Fibroblast of skin of left quadriceps (primary cell): ENCODE measurements at regions not wholly inside any gene's neighbourhood (a gene's known extent, or its start where the extent isn't known, plus 50 kb on each side); places are given as distances from the start of the nearest gene placed in this dataset.
A peak's percentile ranks its signal among the peaks of the same experiment; 100 is the strongest.

ENCODE experiments used
- DNase-seq, 2 experiments: peaks; one replicate each; pipeline ENCODE4 v3.0.0-alpha.2; 2013; ENCODE audit warnings: low read depth in 2 of 2

DNA sequence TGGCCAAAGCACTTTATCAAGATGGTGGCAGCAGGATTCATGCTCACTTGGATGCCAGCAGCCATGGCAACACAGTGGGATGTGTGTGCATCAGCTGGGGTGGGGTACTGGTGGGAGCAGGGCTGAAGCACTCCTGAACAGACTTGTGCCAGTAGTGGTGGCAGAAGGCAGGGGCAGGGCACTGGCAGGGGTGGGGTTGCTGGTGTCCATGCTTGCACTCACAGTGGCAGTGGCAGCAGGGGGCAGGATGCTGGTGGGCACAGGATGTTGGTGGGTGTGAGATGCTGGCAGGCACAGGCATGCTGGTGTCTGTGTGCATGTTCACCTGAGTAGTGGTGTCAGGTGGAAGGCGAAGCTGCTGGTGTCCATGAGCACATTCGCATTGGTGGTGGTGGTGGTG is 161.0 kb upstream of the PMFBP1 start:
- DNase-seq, result no peak

DNA sequence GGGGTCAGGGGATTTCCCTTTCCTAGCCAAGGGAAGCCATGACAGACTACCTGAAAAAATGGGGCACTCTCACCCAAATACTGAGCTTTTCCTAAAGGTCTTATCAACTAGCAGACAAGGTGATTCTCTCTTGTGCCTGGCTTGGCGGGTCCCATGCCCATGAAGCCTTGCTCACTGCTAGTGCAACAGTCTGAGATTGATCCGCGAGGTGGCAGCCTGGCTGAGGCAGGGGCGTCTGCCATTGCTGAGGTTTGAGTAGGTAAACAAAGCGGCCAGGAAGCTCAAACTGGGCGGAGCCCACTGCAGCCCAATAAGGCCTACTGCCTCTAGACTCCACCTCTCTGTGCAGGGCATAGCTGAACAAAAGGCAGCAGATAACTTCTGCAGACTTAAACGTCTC is 152.6 kb upstream of the PMFBP1 start:
- no peak for DNase-seq

DNA sequence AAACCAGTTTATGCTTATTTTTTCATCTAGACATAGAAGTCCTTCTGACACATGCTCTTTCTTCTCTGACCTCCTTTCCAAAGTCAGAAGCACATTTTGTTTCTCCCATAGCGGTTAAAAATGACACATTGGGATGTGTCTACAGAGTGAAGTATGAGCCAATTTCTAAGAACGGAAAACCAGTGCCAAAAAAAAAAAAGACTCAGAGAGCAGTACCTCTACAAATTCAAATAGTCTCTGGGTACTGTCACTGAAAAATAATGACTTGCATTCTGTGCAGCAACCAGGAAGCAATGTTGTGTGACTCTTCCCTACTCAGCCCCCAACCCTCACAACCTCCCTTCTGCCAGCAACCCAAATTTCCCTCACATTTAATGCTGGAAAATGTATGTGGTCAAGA is 145.5 kb upstream of the PMFBP1 start:
- no peak for DNase-seq

DNA sequence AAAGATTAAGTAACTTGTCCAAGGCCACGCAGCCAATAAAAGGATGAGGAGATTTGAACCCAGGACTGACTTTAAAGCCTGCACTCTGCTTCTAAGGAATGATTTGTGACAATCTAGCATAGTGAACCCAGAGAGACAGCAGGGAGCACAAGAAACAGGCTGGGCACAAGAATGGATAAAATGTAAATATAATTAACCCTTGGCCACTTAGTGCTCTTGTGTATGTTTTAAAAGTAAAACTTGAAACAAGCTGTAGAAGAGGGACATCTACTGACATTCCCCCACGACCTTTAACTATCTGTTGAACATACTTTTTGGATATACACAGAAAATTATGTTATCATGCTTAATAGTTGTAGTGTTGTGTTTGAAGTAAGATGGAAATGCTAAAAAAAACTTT is 141.9 kb upstream of the PMFBP1 start:
- no peak for DNase-seq

DNA sequence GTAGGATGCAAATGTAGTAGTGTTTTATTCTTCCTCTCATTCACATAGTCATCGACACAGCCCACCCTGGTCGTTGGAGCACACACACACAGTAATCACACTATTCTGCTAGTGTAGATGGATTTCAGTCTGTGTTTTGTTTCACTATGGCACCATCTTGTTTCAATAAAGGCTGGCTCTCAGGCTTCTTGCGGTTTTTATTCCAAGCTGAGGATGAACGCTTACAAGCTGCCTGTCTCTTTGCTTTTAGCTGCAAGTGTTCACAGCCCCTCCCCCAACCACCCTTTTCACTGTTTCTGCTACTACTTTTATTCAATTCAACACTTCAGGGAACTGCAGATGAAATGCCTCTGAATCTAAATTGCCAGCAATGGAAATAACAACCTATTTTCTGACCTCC is 140.9 kb upstream of the PMFBP1 start:
- DNase-seq, result peak; percentile 75 to 83

DNA sequence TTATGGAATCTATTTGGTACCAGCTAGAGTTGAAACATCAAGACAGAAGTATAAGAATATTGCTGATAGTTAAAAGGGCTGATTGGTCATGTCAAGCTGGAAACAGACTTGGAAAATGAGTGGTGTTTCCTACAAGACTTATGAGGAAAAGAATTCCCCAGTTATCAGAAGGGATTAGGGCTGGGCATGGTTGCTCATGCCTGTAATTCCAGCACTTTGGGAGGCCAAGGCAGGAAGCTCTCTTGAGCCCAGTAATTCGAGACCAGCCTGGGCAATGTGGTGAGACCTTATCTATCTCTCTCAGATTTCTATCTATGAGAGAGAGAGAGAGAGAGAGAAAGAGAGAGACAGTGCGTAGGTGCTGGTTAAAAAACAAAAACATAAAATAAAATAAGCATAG is 139.5 kb upstream of the PMFBP1 start:
- DNase-seq, result peak; percentile 20 to 26

DNA sequence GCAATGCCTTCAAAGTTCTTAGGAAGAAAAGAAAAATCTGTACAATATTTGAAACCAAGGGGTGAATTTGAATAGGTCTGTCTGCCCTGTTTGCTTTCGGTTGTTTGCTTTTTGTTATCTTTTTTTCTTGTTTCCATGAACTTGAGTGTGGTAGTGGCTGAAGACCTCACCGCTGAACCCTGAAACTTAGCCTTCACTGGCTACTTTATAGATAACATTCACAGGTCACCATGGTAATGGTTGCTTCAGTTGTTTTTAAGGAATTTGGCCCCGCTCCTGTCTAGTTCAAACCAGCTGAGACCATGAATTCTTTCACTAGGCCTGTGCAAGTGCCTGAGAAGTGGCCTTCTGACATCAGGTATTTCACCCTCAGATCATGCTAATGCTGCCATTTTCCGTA is 137.0 kb upstream of the PMFBP1 start:
- DNase-seq, result no peak

DNA sequence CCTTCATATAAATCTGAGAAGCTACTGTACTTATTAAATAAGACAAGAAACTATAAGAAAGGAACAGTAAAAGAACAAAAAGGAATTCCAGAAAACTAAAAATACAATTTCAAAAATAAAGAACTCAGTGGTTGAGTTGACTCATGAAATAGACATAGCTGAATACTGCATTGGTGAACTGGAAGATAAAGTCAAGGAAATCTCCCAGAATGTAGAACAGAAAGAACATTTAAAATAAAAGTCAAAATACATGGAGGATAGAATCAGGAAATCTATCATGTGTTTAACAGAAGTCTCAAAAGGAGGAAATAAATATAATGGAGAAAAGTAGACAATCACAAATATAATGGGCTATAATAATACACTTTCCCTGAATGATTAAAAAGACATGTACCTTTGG is 136.4 kb upstream of the PMFBP1 start:
- DNase-seq, result no peak

DNA sequence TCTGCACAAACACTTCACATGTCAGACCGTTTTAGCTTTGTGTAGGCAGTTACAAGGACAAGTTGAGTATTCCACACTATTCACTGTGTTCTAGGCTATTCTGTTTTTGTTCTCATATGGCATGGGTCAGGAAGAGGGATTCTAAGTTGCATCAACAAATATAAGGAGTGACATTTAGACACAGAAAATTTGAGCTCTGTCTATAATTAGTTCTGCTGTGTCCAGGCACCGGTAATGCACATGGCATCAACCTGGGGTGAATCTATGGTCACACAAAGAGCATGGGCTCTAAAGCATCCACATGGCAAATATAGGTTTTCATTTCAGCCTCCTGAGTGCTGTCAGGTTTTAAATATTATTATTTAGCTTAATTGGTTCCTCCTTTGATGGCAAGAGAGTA is 130.4 kb upstream of the PMFBP1 start:
- DNase-seq, result no peak

DNA sequence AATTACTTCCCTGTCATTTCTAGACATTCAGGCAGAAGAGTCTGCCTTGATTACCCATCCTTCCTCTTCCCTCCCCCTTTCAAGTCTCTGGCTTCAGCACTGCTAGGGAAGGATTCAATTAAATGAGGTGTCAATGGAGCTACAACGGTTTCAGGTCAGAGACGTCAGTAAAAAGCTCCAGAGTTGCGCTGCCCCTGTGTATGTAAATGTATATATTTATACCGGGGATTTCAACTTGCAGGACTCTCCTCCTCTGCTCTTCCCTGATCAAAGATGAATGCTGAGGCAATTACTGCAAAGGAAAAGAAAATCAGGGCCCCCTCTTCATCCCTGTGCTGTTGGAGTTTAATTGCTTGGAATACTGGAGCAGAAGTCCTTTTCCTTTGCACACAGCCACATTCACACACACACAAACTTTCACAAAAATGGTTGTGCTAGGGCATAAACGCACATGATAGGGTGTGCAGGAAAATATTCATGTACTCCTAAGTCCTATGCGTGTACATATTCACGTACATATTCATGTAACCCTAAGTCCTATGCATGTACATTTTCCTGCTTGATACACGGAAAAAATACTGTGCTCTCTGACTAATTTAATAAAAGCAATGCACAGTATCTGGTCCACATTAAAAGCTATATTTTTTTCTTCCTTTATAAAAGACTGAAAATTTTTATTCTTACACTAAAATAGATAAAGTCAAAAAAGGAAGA is 129.7 kb upstream of the PMFBP1 start:
- no peak for DNase-seq

DNA sequence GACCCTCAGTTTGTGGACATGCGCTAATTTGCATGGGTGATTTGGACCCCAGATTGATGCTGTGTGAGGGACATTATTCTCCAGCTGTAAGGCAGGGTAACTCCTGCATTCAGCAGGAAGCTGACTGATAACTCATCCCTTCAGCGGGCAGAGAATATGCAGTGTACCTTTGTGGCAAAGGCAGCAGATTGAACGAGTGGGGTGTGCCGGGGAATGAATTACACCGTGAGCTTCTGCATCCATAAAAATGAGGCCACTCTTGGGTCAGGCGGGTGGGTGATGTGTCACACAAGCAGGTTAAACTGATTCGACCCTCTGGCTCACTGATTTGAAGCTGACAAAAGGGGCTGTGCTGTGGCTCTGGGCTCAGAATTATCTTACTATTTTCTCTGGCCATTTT is 128.9 kb upstream of the PMFBP1 start:
- no peak for DNase-seq

DNA sequence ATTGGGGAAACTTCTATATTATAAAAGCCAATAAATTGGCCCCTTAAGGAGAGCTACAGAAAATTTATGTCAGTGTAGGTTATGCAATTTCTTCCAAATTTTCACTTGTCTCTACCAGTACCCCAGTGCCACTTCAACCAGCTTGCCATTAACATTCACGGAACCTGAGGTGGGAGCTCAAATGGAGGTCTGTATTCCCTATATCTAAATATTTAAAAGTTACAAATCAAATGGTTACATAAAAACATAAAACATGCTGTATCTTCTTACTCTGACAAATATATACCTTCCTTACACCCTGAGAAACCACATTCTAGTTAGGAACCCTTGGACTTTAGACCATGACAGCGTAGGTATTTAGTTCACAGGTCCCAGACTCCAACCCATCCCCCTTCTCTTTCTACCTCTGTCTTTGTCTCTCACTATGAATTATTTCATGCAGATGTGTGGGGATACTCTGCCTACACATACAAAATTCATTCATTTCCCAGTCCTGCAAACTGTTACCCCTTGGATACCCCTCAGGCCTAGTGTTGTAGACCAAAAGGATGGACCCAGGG is 127.8 kb upstream of the PMFBP1 start:
- no peak for DNase-seq

DNA sequence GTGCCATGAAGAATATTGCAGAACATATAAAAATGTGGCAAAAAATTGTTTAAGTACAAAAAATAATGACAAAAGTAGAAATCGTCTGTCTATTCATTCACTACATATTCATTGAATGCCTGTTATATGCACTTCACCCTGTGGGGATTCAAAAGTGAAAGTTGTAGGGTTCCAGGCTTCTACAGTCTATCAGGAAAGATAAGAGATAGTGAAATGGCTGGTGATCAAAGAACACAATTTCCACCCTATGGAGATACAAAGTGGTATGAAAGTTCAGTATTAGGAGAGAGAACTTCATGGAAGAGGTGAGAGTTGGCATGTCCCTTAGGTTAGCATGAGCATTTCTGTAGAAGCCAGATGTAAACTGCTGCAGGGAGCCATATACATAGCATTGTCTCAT is 127.0 kb upstream of the PMFBP1 start:
- DNase-seq, result no peak

DNA sequence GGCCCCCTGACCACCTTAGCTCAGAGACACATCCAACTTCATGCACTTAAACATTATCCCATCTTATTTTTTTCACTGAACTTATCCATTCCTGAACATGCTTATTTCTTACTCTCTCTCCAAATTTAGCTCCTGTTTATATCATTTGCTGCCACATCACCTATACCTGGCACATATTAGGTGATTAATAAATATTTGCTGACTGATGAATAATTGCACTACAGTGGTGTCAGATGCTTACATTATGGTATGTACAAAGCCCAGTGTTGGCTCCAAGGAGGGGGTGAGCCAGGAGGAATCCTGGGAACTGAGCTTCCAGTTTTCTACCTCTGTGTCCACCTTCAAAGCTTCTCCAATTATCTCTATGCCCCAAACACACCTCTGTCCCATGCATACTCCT is 124.0 kb upstream of the PMFBP1 start:
- no peak for DNase-seq

DNA sequence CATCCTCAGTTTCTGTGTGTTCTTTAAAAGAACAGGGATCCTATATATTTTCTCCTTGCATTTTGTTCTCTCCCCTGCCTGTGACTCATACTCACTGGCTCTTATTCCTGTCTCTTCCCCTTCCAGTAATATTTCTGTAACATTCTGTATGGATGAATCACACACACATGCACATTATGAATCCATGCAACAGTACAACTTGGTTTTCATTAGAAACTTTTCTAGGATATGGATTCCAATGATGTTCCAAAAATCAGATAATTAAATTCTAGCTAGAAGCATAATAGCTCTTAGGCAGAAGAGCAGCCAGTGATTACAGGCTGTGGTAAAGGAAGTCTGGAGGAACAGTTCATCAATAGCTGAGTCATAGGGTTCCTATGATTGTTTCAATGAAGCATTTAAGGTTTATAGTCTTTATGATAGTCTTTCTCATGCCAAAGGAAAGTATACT is 119.6 kb upstream of the PMFBP1 start:
- DNase-seq, result peak; percentile 98

DNA sequence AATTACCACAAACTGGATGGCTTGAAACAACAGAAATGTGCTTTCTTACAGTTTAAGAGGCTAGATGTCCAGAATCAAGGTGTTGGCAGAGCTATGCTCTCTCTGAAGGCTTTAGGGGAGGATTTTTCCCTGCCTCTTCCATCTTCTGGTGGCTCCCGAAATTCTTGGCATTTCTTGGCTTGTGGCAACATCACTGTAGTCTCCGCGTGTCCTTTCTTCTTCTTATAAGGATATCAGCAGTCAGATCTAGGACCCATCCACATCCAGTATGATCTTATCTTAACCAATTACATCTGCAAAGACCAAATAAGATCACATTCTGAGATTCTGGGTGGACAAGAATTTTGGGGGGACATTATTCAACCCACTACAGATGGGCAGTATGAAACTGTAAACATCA is 119.2 kb upstream of the PMFBP1 start:
- peak in 1 of 2 experiments; percentile 85 for DNase-seq

DNA sequence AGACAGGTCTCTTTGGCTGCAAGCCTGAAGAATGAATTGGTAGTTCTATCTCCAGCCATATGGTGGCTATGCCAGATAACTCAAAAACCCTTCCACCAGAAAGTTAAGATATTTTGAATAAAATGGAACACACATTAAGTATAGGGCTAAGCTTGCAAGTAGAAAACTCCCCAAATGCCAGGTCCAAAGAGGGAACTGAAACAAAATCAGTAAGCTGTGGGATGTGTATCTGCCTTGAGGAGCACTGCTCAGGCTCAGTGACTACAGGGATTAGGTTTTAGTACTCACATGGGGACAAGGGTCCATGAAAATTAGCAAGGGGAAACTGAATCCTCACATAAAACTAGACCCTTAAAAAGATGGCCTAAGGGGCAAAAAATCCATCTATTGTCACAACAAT is 115.7 kb upstream of the PMFBP1 start:
- DNase-seq, result no peak

DNA sequence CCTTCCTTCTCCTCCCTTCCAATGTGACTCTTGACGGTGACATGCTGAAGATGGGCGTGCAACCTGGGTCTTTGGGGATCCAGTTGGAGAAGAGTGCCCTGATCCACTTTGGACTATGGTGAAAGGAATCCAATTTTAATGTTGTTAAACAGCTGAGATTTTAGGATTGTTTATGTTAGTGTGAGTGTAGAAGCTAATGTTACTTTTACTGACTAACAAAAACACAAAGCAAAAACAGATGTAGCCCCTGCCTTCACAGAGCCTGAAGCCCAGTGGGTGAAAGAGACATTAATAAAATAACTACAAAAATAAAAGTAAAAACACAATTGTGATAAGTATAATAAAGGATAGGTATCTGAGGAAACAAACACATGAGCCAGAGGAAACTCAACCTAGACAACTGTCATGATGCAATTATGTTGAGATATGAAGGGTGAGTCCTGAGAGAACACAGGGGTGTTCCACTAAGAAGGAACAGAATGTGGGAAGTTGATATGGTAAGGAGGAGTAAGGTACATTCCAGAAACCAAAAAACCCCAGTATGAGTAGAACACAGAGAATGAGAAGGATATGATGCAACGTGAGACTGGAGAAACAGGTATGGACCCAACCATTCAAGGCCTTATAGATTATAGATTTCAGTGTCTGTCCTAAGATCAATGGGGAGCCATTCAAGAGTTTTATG is 115.1 kb upstream of the PMFBP1 start:
- DNase-seq, result no peak

DNA sequence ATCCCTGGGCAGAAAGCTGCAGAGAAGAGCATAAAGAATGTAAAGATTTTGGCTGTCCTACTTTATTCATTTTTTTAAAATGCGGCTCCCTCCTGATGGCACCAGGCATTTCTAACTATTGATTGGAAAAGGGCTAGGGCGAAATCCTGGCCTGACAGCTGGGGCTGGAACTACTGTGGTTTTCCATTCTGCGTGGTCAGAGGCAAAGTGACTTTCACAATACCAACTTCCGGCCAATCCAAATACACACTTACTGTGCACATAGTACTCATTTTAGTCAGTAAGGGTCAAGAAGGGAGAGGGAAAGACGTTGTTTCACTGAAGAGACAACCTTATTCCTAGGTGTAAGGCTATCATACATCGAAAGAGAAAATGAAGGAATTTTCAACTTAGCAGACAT is 113.8 kb upstream of the PMFBP1 start:
- DNase-seq, result no peak

DNA sequence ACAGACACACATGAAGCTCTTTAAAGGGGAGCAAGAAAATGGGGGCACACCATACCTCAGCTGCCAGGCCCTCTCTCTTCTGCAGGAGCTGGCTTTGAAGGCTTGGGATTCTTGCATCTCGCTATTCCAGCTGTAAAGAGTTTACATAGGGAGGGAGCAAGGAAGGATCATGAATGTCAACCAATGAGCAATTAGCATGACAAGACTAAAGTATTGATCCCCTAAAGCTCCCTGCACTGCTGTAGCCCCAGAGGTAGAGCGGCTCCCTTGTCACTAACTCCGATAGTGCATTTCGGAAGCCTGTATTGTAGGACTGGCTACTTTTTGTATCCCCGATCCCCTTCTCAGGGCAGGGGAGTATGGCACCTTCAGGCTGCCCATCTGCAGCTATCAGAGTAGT is 113.4 kb upstream of the PMFBP1 start:
- no peak for DNase-seq

DNA sequence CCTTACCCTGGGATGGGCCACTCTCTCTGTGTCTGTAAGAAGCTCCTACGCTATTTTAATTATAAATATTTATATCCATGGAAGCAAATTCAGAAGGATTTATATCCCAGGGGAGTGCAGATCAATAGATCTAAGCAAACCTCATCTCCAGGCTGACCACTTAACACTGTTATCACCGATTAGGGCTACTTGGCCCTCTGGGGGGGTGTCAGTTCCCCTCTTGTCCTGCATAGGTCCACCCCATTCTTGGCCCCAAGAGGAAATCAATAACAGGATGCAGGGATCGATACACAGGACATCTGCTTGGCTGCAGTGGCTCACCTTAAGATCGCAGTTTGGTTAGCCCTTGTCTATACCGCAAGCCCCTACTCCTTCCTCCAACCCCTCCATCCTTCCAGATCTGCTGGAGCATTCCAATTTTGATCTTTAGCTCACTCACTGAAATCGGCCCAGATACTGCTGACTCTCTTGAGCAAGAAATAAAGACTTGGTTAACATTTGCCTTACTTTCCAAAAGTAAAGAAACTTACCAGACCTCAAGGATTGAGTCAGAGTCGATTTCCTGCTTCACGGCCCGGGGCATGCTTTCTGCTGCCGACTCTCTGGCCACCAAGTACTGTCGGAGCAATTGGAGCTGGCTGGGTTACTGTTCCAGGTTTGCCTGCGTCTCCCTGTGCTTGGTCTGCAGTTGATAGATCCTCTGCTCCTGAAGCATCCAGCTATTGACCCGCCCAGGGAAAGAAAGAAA is 112.3 kb upstream of the PMFBP1 start:
- DNase-seq, result no peak

DNA sequence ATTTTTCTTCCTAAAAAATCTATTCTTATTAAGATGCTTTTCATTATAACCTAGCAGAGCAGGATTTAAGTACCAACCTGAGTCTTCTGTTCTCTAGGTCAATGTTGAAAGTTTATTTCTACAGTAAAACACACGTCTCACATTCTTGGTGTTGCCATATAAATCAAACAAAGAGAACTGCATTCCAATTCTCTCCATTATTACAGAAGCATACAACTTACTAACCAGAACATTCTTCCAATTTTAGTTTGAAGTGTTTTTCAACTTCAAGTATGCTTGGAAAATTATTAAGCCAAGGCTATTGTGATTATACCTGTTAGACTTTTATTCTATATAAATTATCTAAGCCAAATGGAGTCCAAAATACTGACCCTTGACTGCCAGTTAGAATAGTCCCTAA is 110.4 kb upstream of the PMFBP1 start:
- DNase-seq, result no peak

DNA sequence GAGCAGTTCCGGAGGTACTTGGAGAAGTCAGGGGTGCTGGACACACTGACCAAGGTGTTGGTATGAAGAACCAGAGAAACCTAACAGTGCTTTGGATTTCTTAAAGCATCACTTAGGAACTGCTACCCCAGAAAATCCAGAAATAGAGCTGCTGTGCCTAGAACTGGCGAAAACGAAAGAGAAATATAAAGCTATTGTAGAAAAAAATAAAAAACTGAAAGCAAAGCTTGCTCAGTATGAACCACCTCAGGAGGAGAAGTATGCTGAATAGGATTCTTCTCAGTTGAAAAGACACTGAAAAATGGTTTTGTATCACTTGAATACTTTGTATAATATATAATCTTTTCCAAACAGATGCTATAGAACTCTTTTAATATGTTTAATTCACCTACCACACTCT is 106.3 kb upstream of the PMFBP1 start:
- no peak for DNase-seq
